Esophagus squamous epithelium (tissue), 4 donors: ENCODE measurements at regions not wholly inside any gene's neighbourhood (a gene's known extent, or its start where the extent isn't known, plus 50 kb on each side); places are given as distances from the start of the nearest gene placed in this dataset.

ENCODE experiments used
- CTCF ChIP-seq, 6 experiments: fragments of 450-650 bp in 4 of 6; fragments of 200-600 bp in 2 of 6; sonication (generic) in 2 of 6; IDR thresholded peaks; one replicate each; pipeline ENCODE4 v1.5.1; 2016 to 2019; ENCODE audit warnings: antibody characterized with exemption in 6 of 6, mild to moderate bottlenecking in 4 of 6, moderate library complexity in 4 of 6
- POLR2A ChIP-seq, 4 donors: fragments of 450-650 bp; IDR thresholded peaks; one replicate each; pipeline ENCODE4 v1.6.1; 2017; ENCODE audit warnings: antibody characterized with exemption in 4 of 4, mild to moderate bottlenecking in 4 of 4, moderate library complexity in 3 of 4

- TF ChIP-seq CTCF (IDR thresholded peaks at IDR 0.05): no peak
- TF ChIP-seq POLR2A (IDR thresholded peaks at IDR 0.05): no peak
Measured at GRCh38 chr2:83470928-83471327, 988.2 kb downstream of the SUCLG1 start.
